GM12878 (cell line): ENCODE measurements at regions not wholly inside any gene's neighbourhood (a gene's known extent, or its start where the extent isn't known, plus 50 kb on each side); places are given as distances from the start of the nearest gene placed in this dataset.
"Not testable (repeated sequence)": the region's sequence is repeated elsewhere in the genome, so short reads cannot be mapped to it uniquely, and the experiment has no call there.

Experiments used
- ATAC-seq: fragments of 200-7000 bp; cut with Tn5 transposase; 3 replicates; pipeline ENCODE4 v1.9.1; 2020; ENCODE audit warnings: mild to moderate bottlenecking, moderate library complexity
- BruUV-seq: library from RNA; stranded (reverse); fragments of 400-500 nt; replicated peaks from 2 replicates; lab custom pipeline; 2021; lab: Mats Ljungman, UMichigan
- CTCF ChIA-PET: fragments of 300-600 bp; sonication (Branson Sonifier 250); formaldehyde crosslinking; extraction: SDS; loops from one replicate; lab custom pipeline; 2021; ENCODE audit warnings: inconsistent platforms; lab: Yijun Ruan, JAX
- POLR2A ChIA-PET: fragments of 350-600 bp; formaldehyde crosslinking; extraction: SDS; loops from one replicate; lab custom pipeline; 2021; ENCODE audit warnings: inconsistent platforms; lab: Charles Lee
- RAD21 ChIA-PET: fragments of 300-600 bp; sonication (Branson Sonifier 250); formaldehyde crosslinking; loops from one replicate; lab custom pipeline; 2023; ENCODE audit warnings: antibody characterized with exemption; ENCODE audit not compliant: unreplicated experiment; lab: Charles Lee
- SMC1A ChIA-PET: fragments of 300-600 bp; sonication (Branson Sonifier 250); formaldehyde crosslinking; loops from one replicate; lab custom pipeline; 2023; ENCODE audit not compliant: unreplicated experiment, uncharacterized antibody; lab: Charles Lee
- DNase-seq: peaks from one replicate; pipeline ENCODE4 v3.0.0-alpha.2; 2011; ENCODE audit warnings: low read depth, low spot score
- FAIRE-seq: peaks from 3 replicates; lab custom pipeline; 2011; peaks lifted over from hg19 to GRCh38; lab: Jason Lieb, UNC
- H2AFZ ChIP-seq: 2 replicates; pipeline ENCODE4 v1.6.0; 2011; ENCODE audit warnings: low read depth, low read length, control low read depth; ENCODE audit not compliant: control insufficient read depth
- H3K27ac ChIP-seq: 2 replicates; pipeline ENCODE4 v1.5.1; 2011; ENCODE audit warnings: control low read depth; ENCODE audit not compliant: control insufficient read depth, insufficient read depth
- H3K27me3 ChIP-seq, 2 experiments: replicated peaks in 1 of 2; 2 replicates each; pipeline versions ENCODE4 v1.6.0 to v1.6.1; 2011; ENCODE audit warnings: low read length in 1 of 2; ENCODE audit not compliant: control insufficient read depth in 2 of 2, insufficient read depth in 2 of 2
- H3K36me3 ChIP-seq, 2 experiments: 2 replicates each; pipeline ENCODE4 v1.5.1; 2011; ENCODE audit warnings: low read length in 1 of 2; ENCODE audit not compliant: control insufficient read depth in 2 of 2, insufficient read depth in 2 of 2
- H3K4me1 ChIP-seq: 2 replicates; pipeline ENCODE4 v1.6.1; 2011; ENCODE audit warnings: mild to moderate bottlenecking, low read length, moderate library complexity, mixed read lengths; ENCODE audit not compliant: control insufficient read depth, insufficient read depth
- H3K4me2 ChIP-seq: 2 replicates; pipeline ENCODE4 v1.6.0; 2011; ENCODE audit warnings: control low read depth; ENCODE audit not compliant: control insufficient read depth, insufficient read depth
- H3K4me3 ChIP-seq: fragments of 200-600 bp; sonication (generic); 2 replicates; pipeline ENCODE4 v1.5.1; 2016
- H3K79me2 ChIP-seq: 2 replicates; pipeline ENCODE4 v1.6.0; 2011; ENCODE audit warnings: low read length; ENCODE audit not compliant: control insufficient read depth, insufficient read depth
- H3K9ac ChIP-seq: 2 replicates; pipeline ENCODE4 v1.8.0; 2011; ENCODE audit warnings: low read length, control low read depth, mixed read lengths; ENCODE audit not compliant: control insufficient read depth, insufficient read depth
- H3K9me3 ChIP-seq: replicated peaks from 3 replicates; pipeline ENCODE4 v1.5.1; 2011; ENCODE audit warnings: mild to moderate bottlenecking, low read length; ENCODE audit not compliant: control insufficient read depth, insufficient read depth
- H4K20me1 ChIP-seq: 2 replicates; pipeline ENCODE4 v1.6.0; 2011; ENCODE audit not compliant: control insufficient read depth, insufficient read depth
- EGR1 ChIP-seq, 2 experiments: IDR thresholded peaks; 1 replicate in 1 of 2; 2 replicates in 1 of 2; pipeline ENCODE4 v1.6.1; 2011 to 2012; ENCODE audit warnings: low read depth in 2 of 2, low read length in 2 of 2, borderline replicate concordance in 1 of 2, mild to moderate bottlenecking in 1 of 2, moderate library complexity in 1 of 2
- EP300 ChIP-seq, 2 experiments: fragments of 150-350 bp in 1 of 2; IDR thresholded peaks; 2 replicates each; pipeline ENCODE4 v1.6.1; 2011 to 2012; ENCODE audit warnings: low read depth in 2 of 2, low read length in 2 of 2, borderline replicate concordance in 1 of 2, improper control_type of control experiment in 1 of 2, inconsistent platforms in 1 of 2; ENCODE audit not compliant: control insufficient read depth in 1 of 2
- GABPA ChIP-seq: IDR thresholded peaks from 2 replicates; pipeline ENCODE4 v1.6.1; 2014; ENCODE audit warnings: antibody characterized with exemption, low read depth, mild to moderate bottlenecking, inconsistent platforms
- LARP7 ChIP-seq: fragments of 450-650 bp; IDR thresholded peaks from 2 replicates; pipeline ENCODE4 v1.6.1; 2017; ENCODE audit warnings: mild to moderate bottlenecking
- PAX8 ChIP-seq: fragments of 450-650 bp; IDR thresholded peaks from 2 replicates; pipeline ENCODE4 v1.6.1; 2017; ENCODE audit warnings: mild to moderate bottlenecking, moderate library complexity
- PBX3 ChIP-seq: IDR thresholded peaks from 2 replicates; pipeline ENCODE4 v1.6.1; 2011; ENCODE audit warnings: mild to moderate bottlenecking, low read depth, low read length, moderate library complexity; ENCODE audit not compliant: insufficient replicate concordance
- PKNOX1 ChIP-seq: fragments of 450-650 bp; IDR thresholded peaks from 2 replicates; pipeline ENCODE4 v1.6.1; 2016; ENCODE audit warnings: mild to moderate bottlenecking
- SIN3A ChIP-seq: IDR thresholded peaks from 2 replicates; pipeline ENCODE4 v1.6.1; 2012; ENCODE audit warnings: low read depth, low read length, improper control_type of control experiment
- TCF12 ChIP-seq: IDR thresholded peaks from 2 replicates; pipeline ENCODE4 v1.6.1; 2011; ENCODE audit warnings: low read depth, mild to moderate bottlenecking, low read length
- YBX1 ChIP-seq: fragments of 450-650 bp; IDR thresholded peaks from 2 replicates; pipeline ENCODE4 v1.6.1; 2016; ENCODE audit warnings: antibody characterized with exemption
- ZNF384 ChIP-seq: IDR thresholded peaks from 2 replicates; pipeline ENCODE4 v1.6.1; 2012; ENCODE audit warnings: low read depth, mild to moderate bottlenecking, low read length, improper control_type of control experiment, borderline replicate concordance
- WGBS: methylation state at CpG from one replicate; pipeline ENCODE4 v1.1.6; 2016; ENCODE audit warnings: low lambda C conversion rate; ENCODE audit not compliant: insufficient replicate concordance, insufficient coverage; ENCODE audit errors: missing lambda C conversion rate; 5-methylcytosine and 5-hydroxymethylcytosine counted together
- in situ Hi-C: fragments of 300-500 bp; cut with MboI; formaldehyde crosslinking; loops from 9 replicates; pipeline ENCODE4 v1.14.3; 2018; ENCODE audit warnings: mixed read lengths
- intact Hi-C: fragments of 100-400 bp; cut with micrococcal nuclease; formaldehyde crosslinking; loops from one replicate; pipeline ENCODE4 v1.14.2; 2022; ENCODE audit not compliant: unreplicated experiment

- no peak for DNase-seq
- Histone ChIP-seq H3K4me3 (no peak overlapping the region), H3K9me3 (no peaks in the 10 kb centered on the region; the same call in 2 of the 3 replicates), H3K4me2 (no peak overlapping the region), H2AFZ (no peak overlapping the region), H3K27me3 (no peaks in the 10 kb centered on the region), H3K4me1 (no peaks in the 10 kb centered on the region), H4K20me1 (no peaks in the 10 kb centered on the region), H3K79me2 (no peaks in the 10 kb centered on the region), H3K27ac (no peak overlapping the region), H3K9ac (no peak overlapping the region), H3K36me3 (no peaks in the 10 kb centered on the region)
- POLR2A ChIA-PET = no interaction called here
- in situ Hi-C loops (no loop called here), intact Hi-C loops (no loop called here)
- SMC1A ChIA-PET = no interaction called here
- no peak for ATAC-seq
- no TSS peak for BruUV-seq
- CTCF ChIA-PET = no interaction called here
- TF ChIP-seq YBX1 (no peak), PKNOX1 (no peak), GABPA (no peak), EGR1 (IDR thresholded peaks at IDR 0.05; ENCODE audit: borderline replicate concordance in 1 of 2, low read depth in 2 of 2, low read length in 2 of 2) (no peak), EP300 (IDR thresholded peaks at IDR 0.05; ENCODE audit: borderline replicate concordance in 1 of 2, control insufficient read depth in 1 of 2, low read depth in 2 of 2, low read length in 2 of 2) (no peak), LARP7 (no peak), ZNF384 (no peak), PBX3 (no peak), PAX8 (no peak), TCF12 (no peak), SIN3A (no peak)
- RAD21 ChIA-PET = no interaction called here
- no peak for FAIRE-seq
Measured at GRCh38 chrX:74049126-74049525, 196.6 kb upstream of the XIST start.

GRCh38 chrX:74034066-74034465 is 181.6 kb upstream of the XIST start:
- H3K9me3 ChIP-seq, H3K36me3 ChIP-seq, H3K4me1 ChIP-seq, POLR2A ChIA-PET, DNase-seq, H3K9ac ChIP-seq, ATAC-seq, BruUV-seq, H3K79me2 ChIP-seq, H3K4me2 ChIP-seq, SMC1A ChIA-PET, H3K4me3 ChIP-seq, H3K27me3 ChIP-seq, intact Hi-C loops, H3K27ac ChIP-seq, FAIRE-seq, in situ Hi-C loops, H2AFZ ChIP-seq, CTCF ChIA-PET, RAD21 ChIA-PET, H4K20me1 ChIP-seq: not testable (repeated sequence)
- no CpG with 5 or more reads among the region's 1 CpG for WGBS
